Activated CD4-positive, alpha-beta T cell treated with anti-CD3 and anti-CD28 coated beads, Interleukin-2, amount 10 ng/mL, durations not matched to agents 24 days and 14 days (primary cell): ENCODE measurements at regions not wholly inside any gene's neighbourhood (a gene's known extent, or its start where the extent isn't known, plus 50 kb on each side); places are given as distances from the start of the nearest gene placed in this dataset.

Source experiments
- DNase-seq: peaks from one replicate; pipeline ENCODE4 v3.0.0; 2022
- H3K27ac Mint-ChIP-seq: one replicate; pipeline ENCODE4 v1.8.0; 2022; ENCODE audit warnings: mild to moderate bottlenecking, mixed read lengths
- H3K27me3 Mint-ChIP-seq: one replicate; pipeline ENCODE4 v1.8.0; 2022; ENCODE audit warnings: mixed read lengths
- H3K36me3 Mint-ChIP-seq: one replicate; pipeline ENCODE4 v1.8.0; 2022; ENCODE audit warnings: low read depth, mild to moderate bottlenecking, mixed read lengths
- H3K4me1 Mint-ChIP-seq: one replicate; pipeline ENCODE4 v1.8.0; 2021; ENCODE audit warnings: mixed read lengths
- H3K4me3 Mint-ChIP-seq: one replicate; pipeline ENCODE4 v1.8.0; 2022; ENCODE audit warnings: mild to moderate bottlenecking, moderate library complexity, mixed read lengths
- H3K9me3 Mint-ChIP-seq: one replicate; pipeline ENCODE4 v1.8.0; 2021; ENCODE audit warnings: mixed read lengths
- intact Hi-C: fragments of 100-400 bp; cut with micrococcal nuclease; formaldehyde crosslinking; loops from one replicate; pipeline ENCODE4 v1.15.1; 2023

DNA sequence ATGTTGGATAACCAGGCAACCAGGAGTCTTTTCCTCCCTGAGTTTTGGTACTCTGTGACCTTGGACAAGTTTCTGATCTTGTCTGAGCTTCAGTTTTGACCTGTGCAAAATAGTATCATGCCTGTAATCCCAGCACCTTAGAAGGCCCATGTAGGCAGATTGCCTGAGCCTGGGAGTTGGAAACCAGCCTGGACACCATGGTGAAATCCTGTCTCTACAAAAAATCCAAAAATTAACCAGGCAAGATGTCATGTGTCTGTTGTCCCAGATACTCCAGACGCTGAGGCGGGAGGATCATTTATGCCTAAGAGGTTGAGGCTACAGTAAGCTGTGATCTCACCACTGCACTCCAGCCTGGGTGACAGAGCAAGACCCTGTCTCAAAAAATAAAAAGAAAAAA, 114.8 kb downstream of the IL12A start:
- intact Hi-C loops, result no loop called here
- H3K4me1 Mint-ChIP-seq, result no peaks in the 10 kb centered on the region

DNA sequence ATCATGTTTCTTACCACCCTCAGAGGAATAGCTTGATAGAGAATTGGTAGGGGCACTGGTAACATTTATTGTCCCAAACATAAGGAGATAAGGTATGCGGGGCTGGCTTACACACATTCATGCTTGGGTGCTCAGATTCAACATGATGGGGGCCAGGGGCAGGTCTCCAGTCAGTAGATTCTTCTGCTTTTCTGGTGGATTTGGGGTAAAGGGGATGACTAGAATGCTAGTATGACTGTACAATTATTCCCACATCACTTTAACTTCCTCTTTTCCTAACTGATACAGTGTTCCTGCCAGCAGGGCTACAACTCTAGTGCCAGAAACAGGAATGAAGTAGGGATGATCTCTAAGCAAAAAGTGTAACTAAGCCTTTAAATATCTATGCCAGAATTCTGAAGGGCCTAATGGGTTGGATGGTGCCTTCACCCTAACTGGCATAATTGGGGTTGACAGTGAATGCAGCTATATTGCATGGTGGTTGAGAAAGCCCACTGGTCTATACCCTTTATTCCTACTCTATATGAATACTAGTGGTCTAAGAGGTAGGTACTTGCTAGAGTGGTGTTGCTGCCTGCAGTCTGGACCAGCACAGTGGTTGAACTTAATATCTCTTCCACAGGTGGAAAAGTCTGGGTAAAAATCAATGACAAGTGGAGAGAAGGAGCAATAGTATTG, 117.4 kb downstream of the IL12A start:
- DNase-seq, result no peak
- Mint-ChIP-seq H3K36me3 (no peaks in the 10 kb centered on the region), H3K27ac (no peak overlapping the region), H3K4me3 (no peak overlapping the region), H3K9me3 (no peaks in the 10 kb centered on the region), H3K27me3 (peaks cover 2% of the 10 kb centered on the region), H3K4me1 (no peaks in the 10 kb centered on the region)
- intact Hi-C loops, result no loop called here

More for the DNA sequence above, 114.8 kb downstream of the IL12A start:
- Mint-ChIP-seq H3K27ac (no peak overlapping the region), H3K36me3 (no peaks in the 10 kb centered on the region), H3K27me3 (peaks cover 4% of the 10 kb centered on the region), H3K4me3 (no peak overlapping the region), H3K9me3 (no peaks in the 10 kb centered on the region)
- no peak for DNase-seq

- Mint-ChIP-seq H3K27ac (no peak overlapping the region), H3K4me1 (no peaks in the 10 kb centered on the region), H3K9me3 (no peaks in the 10 kb centered on the region), H3K27me3 (peaks cover 5% of the 10 kb centered on the region), H3K36me3 (no peaks in the 10 kb centered on the region), H3K4me3 (no peak overlapping the region)
- no peak for DNase-seq
- intact Hi-C loops, result no loop called here
These were observed 118.0 kb upstream of the C3orf80 start for GRCh38 chr3:160106905-160107861.

- H3K9me3 Mint-ChIP-seq, result no peaks in the 10 kb centered on the region
- H3K27me3 Mint-ChIP-seq, result peaks cover 10% of the 10 kb centered on the region
- no peak overlapping the region for H3K27ac Mint-ChIP-seq
- H3K4me1 Mint-ChIP-seq, result no peaks in the 10 kb centered on the region
- intact Hi-C loops, result no loop called here
- H3K36me3 Mint-ChIP-seq, result no peaks in the 10 kb centered on the region
- no peak for DNase-seq
- H3K4me3 Mint-ChIP-seq, result no peak overlapping the region
These were observed 116.9 kb upstream of the C3orf80 start for GRCh38 chr3:160108362-160108761.

DNA sequence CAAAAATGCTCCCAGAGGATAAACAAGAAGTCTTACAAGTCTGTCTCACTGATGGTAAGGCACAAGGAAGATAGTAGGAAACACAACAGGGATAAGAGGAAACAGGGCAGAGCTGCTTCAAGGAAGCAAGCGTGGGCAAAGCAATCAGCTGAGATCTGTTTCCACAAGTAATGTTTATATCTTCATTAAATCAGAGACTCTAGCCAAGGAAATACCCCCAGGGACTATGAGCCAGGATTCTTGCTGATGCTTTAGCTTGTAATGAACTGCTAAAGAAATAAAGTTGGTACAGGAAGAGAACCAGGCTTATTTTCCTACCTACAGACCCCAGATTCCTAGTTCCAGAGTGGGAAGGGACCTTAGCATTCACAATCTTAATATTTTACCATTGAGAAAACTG, 112.7 kb upstream of the C3orf80 start:
- DNase-seq, result no peak
- no peak overlapping the region for H3K27ac Mint-ChIP-seq
- intact Hi-C loops, result no loop called here
- no peak overlapping the region for H3K4me3 Mint-ChIP-seq
- H3K9me3 Mint-ChIP-seq, result peaks cover 3% of the 10 kb centered on the region
- H3K27me3 Mint-ChIP-seq, result peaks cover 14% of the 10 kb centered on the region
- no peaks in the 10 kb centered on the region for H3K36me3 Mint-ChIP-seq
- H3K4me1 Mint-ChIP-seq, result no peaks in the 10 kb centered on the region

DNA sequence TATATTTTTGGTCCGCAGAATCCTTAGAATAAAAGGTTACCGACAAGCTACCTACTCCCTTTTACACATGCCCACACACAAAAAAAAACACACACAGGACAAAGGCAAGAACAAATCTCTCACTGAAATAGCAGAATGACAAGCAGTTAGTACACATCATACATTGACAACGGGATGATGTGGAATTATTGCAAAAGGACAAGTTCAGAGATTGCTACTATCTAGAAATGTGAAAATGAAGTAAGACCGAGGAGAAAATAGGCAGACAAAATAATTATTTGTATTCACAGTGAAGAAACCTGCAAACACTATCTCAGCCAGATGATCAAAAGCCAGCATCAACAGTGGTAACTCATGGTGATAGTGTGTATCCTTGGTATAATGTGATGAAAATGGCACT, 112.2 kb upstream of the C3orf80 start:
- intact Hi-C loops, result no loop called here
- H3K9me3 Mint-ChIP-seq, result peaks cover 3% of the 10 kb centered on the region
- H3K27me3 Mint-ChIP-seq, result peaks cover 19% of the 10 kb centered on the region
- H3K36me3 Mint-ChIP-seq, result no peaks in the 10 kb centered on the region
- no peak for DNase-seq
- no peak overlapping the region for H3K4me3 Mint-ChIP-seq
- no peaks in the 10 kb centered on the region for H3K4me1 Mint-ChIP-seq
- no peak overlapping the region for H3K27ac Mint-ChIP-seq

DNA sequence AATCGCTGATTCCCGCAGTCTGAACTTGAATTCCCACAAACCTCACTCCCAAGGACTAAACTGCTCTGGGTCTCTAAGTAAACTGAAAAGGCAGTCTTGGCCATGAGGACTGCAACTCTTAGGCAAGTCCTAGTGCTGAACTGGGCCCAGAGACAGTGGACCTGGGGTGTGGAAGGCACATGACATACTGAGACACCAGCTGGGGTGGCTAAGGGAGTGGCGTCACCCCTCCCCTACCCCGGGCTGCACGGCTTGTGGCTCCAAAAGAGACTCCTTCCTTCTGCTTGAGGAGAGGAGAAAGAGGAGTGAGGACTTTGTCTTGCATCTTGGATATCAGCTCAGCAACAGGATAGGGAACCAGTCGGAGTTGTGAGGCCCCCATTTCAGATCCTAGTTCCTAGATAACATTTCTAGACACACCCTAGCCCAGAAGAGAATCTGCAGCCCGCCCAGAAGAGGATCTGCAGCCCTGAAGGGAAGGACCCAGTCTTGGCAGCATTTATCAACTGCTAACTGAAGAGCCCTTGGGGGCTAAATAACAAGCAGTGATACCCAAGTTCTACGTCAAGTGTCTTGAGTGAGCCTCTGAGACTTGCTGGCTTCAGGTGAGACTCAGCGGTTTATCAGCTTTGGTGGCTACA, 110.7 kb upstream of the C3orf80 start:
- no peaks in the 10 kb centered on the region for H3K36me3 Mint-ChIP-seq
- intact Hi-C loops, result no loop called here
- H3K4me1 Mint-ChIP-seq, result no peaks in the 10 kb centered on the region

DNA sequence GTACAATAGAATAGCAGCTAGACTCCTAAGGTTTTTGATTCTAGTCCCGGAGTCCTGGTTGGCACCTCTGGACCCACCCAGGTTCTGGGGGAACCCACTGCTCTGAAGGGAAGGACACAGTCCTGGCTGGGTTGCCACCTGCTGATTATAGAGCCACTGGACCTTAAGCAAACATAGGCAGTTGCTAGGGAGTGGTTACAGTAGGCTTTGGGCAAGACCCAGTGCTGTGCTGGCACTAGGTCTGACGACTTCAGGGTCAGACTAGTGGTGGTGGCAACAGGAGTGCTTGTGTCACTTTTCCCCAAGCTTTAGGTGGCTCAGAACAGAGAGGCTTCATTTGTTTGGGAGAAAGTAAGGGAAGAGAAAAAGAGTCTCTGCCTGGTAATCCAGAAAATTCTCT, 109.8 kb upstream of the C3orf80 start:
- Mint-ChIP-seq H3K9me3 (peaks cover 11% of the 10 kb centered on the region), H3K4me3 (no peak overlapping the region), H3K27me3 (peaks cover 22% of the 10 kb centered on the region), H3K27ac (no peak overlapping the region), H3K36me3 (no peaks in the 10 kb centered on the region), H3K4me1 (no peaks in the 10 kb centered on the region)
- intact Hi-C loops, result no loop called here
- DNase-seq, result no peak

More for the DNA sequence above, 110.7 kb upstream of the C3orf80 start:
- H3K27ac Mint-ChIP-seq, result no peak overlapping the region
- peaks cover 22% of the 10 kb centered on the region for H3K27me3 Mint-ChIP-seq
- no peak overlapping the region for H3K4me3 Mint-ChIP-seq
- DNase-seq, result no peak
- H3K9me3 Mint-ChIP-seq, result peaks cover 7% of the 10 kb centered on the region

DNA sequence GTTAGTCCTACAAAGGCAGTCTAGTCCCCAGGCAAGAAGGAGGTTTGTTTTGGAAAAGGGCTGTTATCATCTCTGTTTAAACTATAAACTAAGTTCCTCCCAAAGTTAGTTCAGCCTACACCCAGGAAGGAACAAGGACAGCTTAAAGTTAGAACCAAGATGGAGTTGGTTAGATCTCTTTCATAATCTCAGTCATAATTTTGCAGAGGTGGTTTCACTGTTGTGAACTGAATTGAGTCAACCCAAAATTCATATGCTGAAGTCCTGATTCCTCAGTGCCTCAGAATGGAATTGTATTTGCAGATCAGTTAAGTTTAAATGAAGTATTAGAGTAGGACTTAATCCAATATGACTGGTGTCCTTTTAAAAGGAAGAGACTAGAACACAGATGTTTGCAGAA, 101.0 kb upstream of the C3orf80 start:
- Mint-ChIP-seq H3K4me1 (peaks cover 2% of the 10 kb centered on the region), H3K4me3 (no peak overlapping the region), H3K27ac (no peak overlapping the region), H3K36me3 (no peaks in the 10 kb centered on the region), H3K9me3 (peaks cover 8% of the 10 kb centered on the region), H3K27me3 (peaks cover 7% of the 10 kb centered on the region)
- DNase-seq, result no peak
- intact Hi-C loops, result no loop called here

DNA sequence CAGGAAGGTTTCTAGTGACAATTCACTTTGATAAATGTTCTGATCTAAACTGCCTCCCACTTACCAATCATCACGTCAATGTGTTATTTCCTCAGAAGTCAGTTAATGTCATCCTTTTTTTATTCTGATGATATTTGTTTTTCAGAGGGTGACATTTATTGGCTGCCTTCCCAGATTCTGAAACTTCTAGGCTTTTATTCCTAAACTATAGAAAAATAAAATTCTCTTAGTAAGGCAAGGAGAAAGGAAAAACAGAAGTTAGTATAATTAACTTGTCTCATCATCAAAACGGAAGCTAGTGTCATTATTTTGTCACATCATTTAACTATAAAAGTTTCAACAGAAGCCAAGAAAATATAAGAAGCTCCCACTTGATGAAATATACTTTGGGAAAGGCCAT, 100.0 kb upstream of the C3orf80 start:
- peaks cover 4% of the 10 kb centered on the region for H3K4me1 Mint-ChIP-seq
- H3K36me3 Mint-ChIP-seq, result no peaks in the 10 kb centered on the region
- H3K4me3 Mint-ChIP-seq, result no peak overlapping the region
- intact Hi-C loops, result no loop called here
- H3K27ac Mint-ChIP-seq, result no peak overlapping the region
- H3K27me3 Mint-ChIP-seq, result peaks cover 10% of the 10 kb centered on the region
- no peak for DNase-seq
- peaks cover 5% of the 10 kb centered on the region for H3K9me3 Mint-ChIP-seq

DNA sequence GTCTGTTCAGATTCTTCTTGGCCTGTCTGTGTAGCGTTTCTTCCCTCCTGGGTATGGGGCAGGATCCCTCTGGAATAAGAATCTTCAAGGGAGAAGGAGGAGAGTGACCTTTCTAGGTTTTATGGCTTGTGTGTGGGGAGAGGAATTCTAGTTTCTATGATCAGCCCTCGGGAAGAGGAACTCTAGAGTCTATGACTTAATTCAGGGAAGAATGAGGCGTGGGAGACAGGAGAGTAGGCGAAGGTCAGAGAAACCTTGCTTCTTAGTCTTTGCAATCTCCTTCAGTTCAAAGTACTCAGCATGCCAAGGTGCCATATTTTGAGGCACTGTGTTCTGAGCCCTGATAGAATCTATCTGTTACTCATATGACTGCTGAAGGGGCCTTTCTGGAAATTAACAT, 99.2 kb upstream of the C3orf80 start:
- peaks cover 3% of the 10 kb centered on the region for H3K9me3 Mint-ChIP-seq
- intact Hi-C loops, result no loop called here
- H3K4me3 Mint-ChIP-seq, result no peak overlapping the region

GRCh38 chr3:160126761-160127160, 98.5 kb upstream of the C3orf80 start:
- H3K4me1 Mint-ChIP-seq, result peaks cover 4% of the 10 kb centered on the region
- peaks cover 8% of the 10 kb centered on the region for H3K27me3 Mint-ChIP-seq
- no peaks in the 10 kb centered on the region for H3K9me3 Mint-ChIP-seq
- DNase-seq, result no peak
- intact Hi-C loops, result no loop called here
- H3K4me3 Mint-ChIP-seq, result no peak overlapping the region
- H3K36me3 Mint-ChIP-seq, result no peaks in the 10 kb centered on the region
- no peak overlapping the region for H3K27ac Mint-ChIP-seq

More for the DNA sequence above, 99.2 kb upstream of the C3orf80 start:
- Mint-ChIP-seq H3K27me3 (peaks cover 10% of the 10 kb centered on the region), H3K36me3 (no peaks in the 10 kb centered on the region), H3K4me1 (peaks cover 4% of the 10 kb centered on the region), H3K27ac (no peak overlapping the region)
- no peak for DNase-seq

- H3K27me3 Mint-ChIP-seq, result peaks cover 8% of the 10 kb centered on the region
- no peak overlapping the region for H3K27ac Mint-ChIP-seq
- no peaks in the 10 kb centered on the region for H3K36me3 Mint-ChIP-seq
- H3K4me1 Mint-ChIP-seq, result peaks cover 4% of the 10 kb centered on the region
- no peaks in the 10 kb centered on the region for H3K9me3 Mint-ChIP-seq
- DNase-seq, result no peak
- intact Hi-C loops, result no loop called here
- no peak overlapping the region for H3K4me3 Mint-ChIP-seq
These were observed 97.9 kb upstream of the C3orf80 start for GRCh38 chr3:160127308-160127707.

DNA sequence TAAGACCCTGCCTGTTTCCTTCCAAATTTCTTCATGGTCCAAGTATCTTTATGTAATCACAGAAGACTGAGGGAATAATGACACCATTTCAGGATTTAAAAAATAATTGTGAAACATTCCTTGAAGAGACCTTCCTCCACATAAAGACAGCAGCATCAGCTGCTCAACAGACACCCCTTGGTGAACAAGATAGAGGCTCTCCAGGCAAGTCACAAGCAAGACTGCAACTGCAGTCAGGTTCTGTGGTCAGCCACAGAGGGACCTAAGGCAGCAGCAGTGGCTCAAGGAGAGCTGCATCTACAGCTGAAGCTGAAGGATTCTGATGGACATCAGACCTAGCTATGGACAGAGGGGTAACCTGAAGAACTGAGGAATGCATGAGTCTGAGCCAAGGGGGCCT, 97.2 kb upstream of the C3orf80 start:
- Mint-ChIP-seq H3K4me3 (no peak overlapping the region), H3K9me3 (no peaks in the 10 kb centered on the region), H3K36me3 (no peaks in the 10 kb centered on the region), H3K27me3 (peaks cover 8% of the 10 kb centered on the region), H3K27ac (no peak overlapping the region), H3K4me1 (peaks cover 4% of the 10 kb centered on the region)
- DNase-seq, result no peak
- intact Hi-C loops, result no loop called here
